Chondrocyte (in vitro differentiated cells): ENCODE measurements at regions not wholly inside any gene's neighbourhood (a gene's known extent, or its start where the extent isn't known, plus 50 kb on each side); places are given as distances from the start of the nearest gene placed in this dataset.

ENCODE experiments used
- DNase-seq: peaks from one replicate; pipeline ENCODE4 v3.0.0; 2021; ENCODE audit warnings: mixed read lengths, low spot score
- H3K27ac Mint-ChIP-seq: one replicate; pipeline ENCODE4 v1.8.0; 2021; ENCODE audit warnings: mild to moderate bottlenecking, moderate library complexity, mixed read lengths; ENCODE audit not compliant: unreplicated experiment
- H3K27me3 Mint-ChIP-seq: 2 replicates; pipeline ENCODE4 v1.8.0; 2021; ENCODE audit warnings: low read depth, mixed read lengths
- H3K36me3 Mint-ChIP-seq: 2 replicates; pipeline ENCODE4 v1.8.0; 2021; ENCODE audit warnings: low read depth, mixed read lengths
- H3K4me1 Mint-ChIP-seq: 2 replicates; pipeline ENCODE4 v1.8.0; 2021; ENCODE audit warnings: low read depth, mild to moderate bottlenecking, mixed read lengths
- H3K4me3 Mint-ChIP-seq: one replicate; pipeline ENCODE4 v1.8.0; 2021; ENCODE audit warnings: mild to moderate bottlenecking, moderate library complexity, mixed read lengths; ENCODE audit not compliant: unreplicated experiment
- H3K9me3 Mint-ChIP-seq: 2 replicates; pipeline ENCODE4 v1.8.0; 2021; ENCODE audit warnings: low read depth, mixed read lengths
- CTCF ChIP-seq: fragments of 200-600 bp; sonication (generic); IDR thresholded peaks from 2 replicates; pipeline ENCODE4 v1.5.0; 2021; ENCODE audit warnings: antibody characterized with exemption, mild to moderate bottlenecking, moderate library complexity

- no peak for TF ChIP-seq CTCF
- no peak for DNase-seq
- Mint-ChIP-seq H3K4me3 (no peak overlapping the region), H3K36me3 (no peaks in the 10 kb centered on the region), H3K27me3 (peaks cover 2% of the 10 kb centered on the region), H3K4me1 (no peaks in the 10 kb centered on the region), H3K9me3 (peaks cover 21% of the 10 kb centered on the region), H3K27ac (no peak overlapping the region)
Measured at GRCh38 chr5:156230887-156231286, 96.1 kb upstream of the SGCD start.

- no peak for TF ChIP-seq CTCF
- H3K4me3 Mint-ChIP-seq: no peak overlapping the region
- no peak overlapping the region for H3K27ac Mint-ChIP-seq
Measured at GRCh38 chr5:156232251-156232869, 94.6 kb upstream of the SGCD start.

GRCh38 chr5:156237361-156237760, 89.6 kb upstream of the SGCD start:
- no peak overlapping the region for H3K4me3 Mint-ChIP-seq
- TF ChIP-seq CTCF: no peak

More at GRCh38 chr5:156232251-156232869, 94.6 kb upstream of the SGCD start:
- Mint-ChIP-seq H3K27me3 (peaks cover 2% of the 10 kb centered on the region), H3K36me3 (no peaks in the 10 kb centered on the region), H3K9me3 (peaks cover 18% of the 10 kb centered on the region), H3K4me1 (no peaks in the 10 kb centered on the region)
- no peak for DNase-seq

GRCh38 chr5:156239800-156240199, 87.2 kb upstream of the SGCD start:
- Mint-ChIP-seq H3K27ac (no peak overlapping the region), H3K4me1 (no peaks in the 10 kb centered on the region), H3K9me3 (no peaks in the 10 kb centered on the region), H3K4me3 (no peak overlapping the region), H3K36me3 (no peaks in the 10 kb centered on the region), H3K27me3 (peaks cover 2% of the 10 kb centered on the region)
- no peak for DNase-seq
- no peak for TF ChIP-seq CTCF

More at GRCh38 chr5:156237361-156237760, 89.6 kb upstream of the SGCD start:
- H3K4me1 Mint-ChIP-seq: no peaks in the 10 kb centered on the region
- no peak for DNase-seq
- peaks cover 3% of the 10 kb centered on the region for H3K9me3 Mint-ChIP-seq
- no peak overlapping the region for H3K27ac Mint-ChIP-seq
- H3K27me3 Mint-ChIP-seq: peaks cover 2% of the 10 kb centered on the region
- H3K36me3 Mint-ChIP-seq: no peaks in the 10 kb centered on the region

- DNase-seq: no peak
- no peak for TF ChIP-seq CTCF
- Mint-ChIP-seq H3K27me3 (peaks cover 2% of the 10 kb centered on the region), H3K4me3 (no peak overlapping the region), H3K4me1 (no peaks in the 10 kb centered on the region), H3K9me3 (peaks cover under 1% of the 10 kb centered on the region), H3K27ac (no peak overlapping the region), H3K36me3 (no peaks in the 10 kb centered on the region)
Measured at GRCh38 chr5:156240414-156240813, 86.5 kb upstream of the SGCD start.
